A549 (cell line): ENCODE measurements at regions not wholly inside any gene's neighbourhood (a gene's known extent, or its start where the extent isn't known, plus 50 kb on each side); places are given as distances from the start of the nearest gene placed in this dataset.

Source experiments
- ATAC-seq, 2 experiments: fragments of 200-7000 bp in 1 of 2; fragments of >200 bp in 1 of 2; cut with Nextera tagmentation in 1 of 2; cut with Tn5 transposase in 1 of 2; 3 replicates each; pipeline versions ENCODE4 v1.8.0 to v1.9.1; 2018 to 2020; ENCODE audit warnings: mild to moderate bottlenecking in 1 of 2, moderate library complexity in 1 of 2
- CTCF ChIA-PET: fragments of 300-600 bp; sonication (Branson Sonifier 250); formaldehyde crosslinking; extraction: SDS; loops from one replicate; lab custom pipeline; 2021; ENCODE audit warnings: antibody characterized with exemption, inconsistent platforms; lab: Yijun Ruan, JAX
- POLR2A ChIA-PET: fragments of 350-600 bp; formaldehyde crosslinking; extraction: SDS; loops from one replicate; lab custom pipeline; 2021; ENCODE audit warnings: antibody characterized with exemption, inconsistent platforms; lab: Yijun Ruan, JAX
- DNase-seq, 2 experiments: peaks; one replicate each; pipeline versions ENCODE4 v3.0.0 to v3.0.0-alpha.2; 2011 to 2016; ENCODE audit warnings: low read depth in 1 of 2, low spot score in 1 of 2
- FAIRE-seq: peaks from 2 replicates; lab custom pipeline; 2011; peaks lifted over from hg19 to GRCh38; lab: Jason Lieb, UNC
- H3K27ac ChIP-seq, 2 experiments: fragments of >200 bp; sonication (Bioruptor Twin); formaldehyde crosslinking; 3 replicates each; pipeline ENCODE4 v1.5.1; 2016 to 2017
- H3K4me1 ChIP-seq: fragments of >200 bp; sonication (Bioruptor Twin); formaldehyde crosslinking; 3 replicates; pipeline ENCODE4 v1.6.1; 2016
- H3K4me2 ChIP-seq: fragments of >200 bp; sonication (Bioruptor Twin); formaldehyde crosslinking; 3 replicates; pipeline ENCODE4 v1.6.1; 2016
- H3K4me3 ChIP-seq: fragments of >200 bp; sonication (Bioruptor Twin); formaldehyde crosslinking; 3 replicates; pipeline ENCODE4 v1.5.1; 2016
- H3K9me3 ChIP-seq: fragments of >200 bp; sonication (Bioruptor Twin); formaldehyde crosslinking; 3 replicates; pipeline ENCODE4 v1.6.1; 2016
- BHLHE40 ChIP-seq: IDR thresholded peaks from 2 replicates; pipeline ENCODE4 v1.6.1; 2012; ENCODE audit warnings: low read depth, low read length, inconsistent platforms
- CEBPB ChIP-seq, 2 experiments: fragments of >200 bp in 1 of 2; sonication (Bioruptor Twin) in 1 of 2; formaldehyde crosslinking in 1 of 2; IDR thresholded peaks; 2 replicates each; pipeline ENCODE4 v1.6.1; 2012 to 2016
- CHD2 ChIP-seq: fragments of 150-350 bp; IDR thresholded peaks from 2 replicates; pipeline ENCODE4 v1.6.1; 2014; ENCODE audit warnings: low read length; ENCODE audit not compliant: partially characterized antibody
- EHMT2 ChIP-seq: fragments of 200-600 bp; sonication (generic); IDR thresholded peaks from 2 replicates; pipeline ENCODE4 v1.6.1; 2016; ENCODE audit warnings: antibody characterized with exemption, low read depth, mild to moderate bottlenecking, moderate library complexity
- ELK1 ChIP-seq: fragments of 150-350 bp; IDR thresholded peaks from 2 replicates; pipeline ENCODE4 v1.6.1; 2014; ENCODE audit warnings: low read depth, mild to moderate bottlenecking, low read length
- FOSB ChIP-seq: fragments of 250-450 bp; sonication (Bioruptor Pico); IDR thresholded peaks from 2 replicates; pipeline ENCODE4 v1.5.0; 2020; ENCODE audit warnings: mild to moderate bottlenecking, moderate library complexity
- HDAC2 ChIP-seq: fragments of 200-600 bp; sonication (generic); IDR thresholded peaks from 2 replicates; pipeline ENCODE4 v1.6.1; 2016
- HEYL ChIP-seq: fragments of 250-450 bp; sonication (Bioruptor Pico); IDR thresholded peaks from 2 replicates; pipeline ENCODE4 v1.8.0; 2021; ENCODE audit warnings: mild to moderate bottlenecking, moderate library complexity
- HOXA7 ChIP-seq: fragments of 250-450 bp; sonication (Bioruptor Pico); IDR thresholded peaks from 2 replicates; pipeline ENCODE4 v1.5.0; 2020; ENCODE audit warnings: mild to moderate bottlenecking, moderate library complexity
- KDM1A ChIP-seq: fragments of 200-600 bp; sonication (generic); IDR thresholded peaks from 2 replicates; pipeline ENCODE4 v1.6.1; 2016; ENCODE audit warnings: low read depth, mild to moderate bottlenecking
- MAX ChIP-seq: IDR thresholded peaks from 2 replicates; pipeline ENCODE4 v1.6.1; 2012
- MAZ ChIP-seq: fragments of 150-350 bp; IDR thresholded peaks from 2 replicates; pipeline ENCODE4 v1.6.1; 2014; ENCODE audit warnings: antibody characterized with exemption, low read depth, low read length, borderline replicate concordance
- POLR2A ChIP-seq: IDR thresholded peaks from 2 replicates; pipeline ENCODE4 v1.6.1; 2012; ENCODE audit warnings: mild to moderate bottlenecking, low read length
- RAD21 ChIP-seq, 2 experiments: fragments of >200 bp in 1 of 2; sonication (Bioruptor Twin) in 1 of 2; formaldehyde crosslinking in 1 of 2; IDR thresholded peaks in 1 of 2; conservative IDR thresholded peaks in 1 of 2; 2 replicates in 1 of 2; 3 replicates in 1 of 2; pipeline ENCODE4 v1.6.1; 2012 to 2018; ENCODE audit warnings: inconsistent platforms in 1 of 2
- SMC3 ChIP-seq: fragments of >200 bp; sonication (Bioruptor Twin); formaldehyde crosslinking; IDR thresholded peaks from 3 replicates; pipeline ENCODE4 v1.6.1; 2018; ENCODE audit warnings: inconsistent platforms
- TFCP2L1 ChIP-seq: fragments of 250-450 bp; sonication (Bioruptor Pico); IDR thresholded peaks from 2 replicates; pipeline ENCODE4 v1.5.0; 2021; ENCODE audit warnings: mild to moderate bottlenecking
- ZC3H11A ChIP-seq: fragments of 450-650 bp; IDR thresholded peaks from 2 replicates; pipeline ENCODE4 v1.6.1; 2014; ENCODE audit warnings: antibody characterized with exemption, mild to moderate bottlenecking
- WGBS: methylation state at CpG from one replicate; pipeline ENCODE4 v1.1.6; 2017; ENCODE audit errors: missing lambda C conversion rate; 5-methylcytosine and 5-hydroxymethylcytosine counted together
- TF ChIP-seq, protein P1 (sequence below): fragments of >200 bp; sonication (Bioruptor Twin); formaldehyde crosslinking; IDR thresholded peaks from 2 replicates; pipeline ENCODE4 v1.6.1; 2016
- TF ChIP-seq, protein P2 (sequence below): fragments of 200-600 bp; sonication (generic); IDR thresholded peaks from 2 replicates; pipeline ENCODE4 v1.6.1; 2016; ENCODE audit warnings: antibody characterized with exemption, mild to moderate bottlenecking, moderate library complexity
- TF ChIP-seq, protein P3 (sequence below): fragments of 250-450 bp; sonication (Bioruptor Pico); IDR thresholded peaks from 2 replicates; pipeline ENCODE4 v1.5.0; 2020; ENCODE audit warnings: low read depth, mild to moderate bottlenecking, moderate library complexity

DNA sequence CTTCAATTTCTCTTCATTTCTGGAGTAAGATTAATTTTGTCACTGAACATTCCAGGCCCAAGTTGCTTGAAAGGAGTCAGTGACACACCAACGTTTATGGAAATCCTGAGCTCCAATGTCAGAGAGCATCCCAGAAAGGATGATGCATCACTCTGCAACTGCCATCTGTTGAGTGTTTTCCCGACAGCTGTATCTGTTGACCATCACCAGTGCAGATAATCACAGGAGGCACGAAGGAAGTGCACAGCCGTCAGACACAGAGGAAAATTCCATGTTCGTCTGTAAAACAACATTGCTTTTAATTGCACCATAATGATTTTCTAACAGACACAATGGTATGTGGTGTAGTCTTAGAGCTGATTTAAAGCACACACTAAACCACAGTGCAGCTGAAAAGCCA lies 376.7 kb upstream of the ADGRL2 start:
- no peak for ATAC-seq
- Histone ChIP-seq H3K4me3 (no peak overlapping the region), H3K4me1 (no peaks in the 10 kb centered on the region), H3K9me3 (no peaks in the 10 kb centered on the region), H3K4me2 (no peak overlapping the region), H3K27ac (no peak overlapping the region)
- no peak for DNase-seq
- no peak for FAIRE-seq
- no peak for TF ChIP-seq EHMT2
- no peak for TF ChIP-seq HDAC2
- TF ChIP-seq CEBPB (IDR thresholded peaks at IDR 0.05): no peak
- no peak for TF ChIP-seq KDM1A
- 37% methylated on average over 5 of the region's 5 CpGs for WGBS
- ChIA-PET CTCF (no interaction called here), POLR2A (no interaction called here)

DNA sequence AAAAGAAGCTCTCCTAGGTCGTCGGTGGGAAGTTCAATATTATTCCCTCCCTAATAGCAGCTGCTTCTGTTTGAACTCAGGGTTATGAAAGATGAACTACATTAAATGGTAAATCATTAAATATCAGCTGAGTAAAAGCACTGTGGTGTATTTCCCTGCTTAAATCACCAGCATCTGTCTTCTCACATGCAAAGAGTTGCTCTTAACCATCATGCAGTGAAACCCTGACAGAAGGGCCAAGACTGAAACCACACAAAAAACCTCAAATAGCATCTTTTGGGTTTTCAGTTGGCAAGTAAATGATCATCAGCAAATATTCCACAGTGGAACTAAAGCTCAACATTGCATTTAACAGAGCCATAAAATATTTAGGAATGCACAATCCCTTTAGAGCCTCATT lies 380.0 kb upstream of the ADGRL2 start:
- Histone ChIP-seq H3K27ac (no peak overlapping the region), H3K4me1 (no peaks in the 10 kb centered on the region), H3K9me3 (no peaks in the 10 kb centered on the region), H3K4me2 (no peak overlapping the region), H3K4me3 (no peak overlapping the region)
- TF ChIP-seq BHLHE40: no peak
- no peak for TF ChIP-seq MAZ
- TF ChIP-seq ELK1: no peak
- no peak for TF ChIP-seq CHD2
- TF ChIP-seq, protein P1, sequence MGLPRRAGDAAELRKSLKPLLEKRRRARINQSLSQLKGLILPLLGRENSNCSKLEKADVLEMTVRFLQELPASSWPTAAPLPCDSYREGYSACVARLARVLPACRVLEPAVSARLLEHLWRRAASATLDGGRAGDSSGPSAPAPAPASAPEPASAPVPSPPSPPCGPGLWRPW: no peak
- no peak for TF ChIP-seq TFCP2L1
- no peak for TF ChIP-seq HDAC2
- TF ChIP-seq, protein P2, sequence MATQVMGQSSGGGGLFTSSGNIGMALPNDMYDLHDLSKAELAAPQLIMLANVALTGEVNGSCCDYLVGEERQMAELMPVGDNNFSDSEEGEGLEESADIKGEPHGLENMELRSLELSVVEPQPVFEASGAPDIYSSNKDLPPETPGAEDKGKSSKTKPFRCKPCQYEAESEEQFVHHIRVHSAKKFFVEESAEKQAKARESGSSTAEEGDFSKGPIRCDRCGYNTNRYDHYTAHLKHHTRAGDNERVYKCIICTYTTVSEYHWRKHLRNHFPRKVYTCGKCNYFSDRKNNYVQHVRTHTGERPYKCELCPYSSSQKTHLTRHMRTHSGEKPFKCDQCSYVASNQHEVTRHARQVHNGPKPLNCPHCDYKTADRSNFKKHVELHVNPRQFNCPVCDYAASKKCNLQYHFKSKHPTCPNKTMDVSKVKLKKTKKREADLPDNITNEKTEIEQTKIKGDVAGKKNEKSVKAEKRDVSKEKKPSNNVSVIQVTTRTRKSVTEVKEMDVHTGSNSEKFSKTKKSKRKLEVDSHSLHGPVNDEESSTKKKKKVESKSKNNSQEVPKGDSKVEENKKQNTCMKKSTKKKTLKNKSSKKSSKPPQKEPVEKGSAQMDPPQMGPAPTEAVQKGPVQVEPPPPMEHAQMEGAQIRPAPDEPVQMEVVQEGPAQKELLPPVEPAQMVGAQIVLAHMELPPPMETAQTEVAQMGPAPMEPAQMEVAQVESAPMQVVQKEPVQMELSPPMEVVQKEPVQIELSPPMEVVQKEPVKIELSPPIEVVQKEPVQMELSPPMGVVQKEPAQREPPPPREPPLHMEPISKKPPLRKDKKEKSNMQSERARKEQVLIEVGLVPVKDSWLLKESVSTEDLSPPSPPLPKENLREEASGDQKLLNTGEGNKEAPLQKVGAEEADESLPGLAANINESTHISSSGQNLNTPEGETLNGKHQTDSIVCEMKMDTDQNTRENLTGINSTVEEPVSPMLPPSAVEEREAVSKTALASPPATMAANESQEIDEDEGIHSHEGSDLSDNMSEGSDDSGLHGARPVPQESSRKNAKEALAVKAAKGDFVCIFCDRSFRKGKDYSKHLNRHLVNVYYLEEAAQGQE: no peak
- TF ChIP-seq FOSB (CRISPR knock-in tag): no peak
- TF ChIP-seq POLR2A: no peak
- no peak for TF ChIP-seq ZC3H11A
- TF ChIP-seq MAX: no peak
- TF ChIP-seq HOXA7 (CRISPR knock-in tag): no peak
- TF ChIP-seq HEYL (CRISPR knock-in tag): no peak
- TF ChIP-seq, protein P3, sequence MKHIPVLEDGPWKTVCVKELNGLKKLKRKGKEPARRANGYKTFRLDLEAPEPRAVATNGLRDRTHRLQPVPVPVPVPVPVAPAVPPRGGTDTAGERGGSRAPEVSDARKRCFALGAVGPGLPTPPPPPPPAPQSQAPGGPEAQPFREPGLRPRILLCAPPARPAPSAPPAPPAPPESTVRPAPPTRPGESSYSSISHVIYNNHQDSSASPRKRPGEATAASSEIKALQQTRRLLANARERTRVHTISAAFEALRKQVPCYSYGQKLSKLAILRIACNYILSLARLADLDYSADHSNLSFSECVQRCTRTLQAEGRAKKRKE (CRISPR knock-in tag): no peak
- no peak for TF ChIP-seq SMC3
- no peak for TF ChIP-seq RAD21 (conservative IDR thresholded peaks at IDR 0.05 in 1 of 2, IDR thresholded peaks at IDR 0.05 in 1 of 2)
- WGBS: 61% methylated on average over 2 of the region's 2 CpGs
- ChIA-PET POLR2A (no interaction called here), CTCF (no interaction called here)
- DNase-seq (no peak), FAIRE-seq (no peak), ATAC-seq (no peak)
